IMR-90 (cell line): ENCODE measurements at regions not wholly inside any gene's neighbourhood (a gene's known extent, or its start where the extent isn't known, plus 50 kb on each side); places are given as distances from the start of the nearest gene placed in this dataset.

Source experiments
- ATAC-seq: fragments of 200-7000 bp; cut with Tn5 transposase; 2 replicates; pipeline ENCODE4 v1.9.1; 2020; ENCODE audit warnings: low read depth, mild to moderate bottlenecking, moderate library complexity
- BruUV-seq: library from RNA; stranded (reverse); fragments of 400-500 nt; replicated peaks from 2 replicates; lab custom pipeline; 2021; lab: Mats Ljungman, UMichigan
- CTCF ChIA-PET: fragments of 300-600 bp; formaldehyde crosslinking; extraction: SDS; loops from one replicate; lab custom pipeline; 2021; ENCODE audit warnings: antibody characterized with exemption; lab: Yijun Ruan, JAX
- POLR2A ChIA-PET: fragments of 300-600 bp; sonication (Branson Sonifier 250); formaldehyde crosslinking; loops from one replicate; lab custom pipeline; 2022; ENCODE audit warnings: antibody characterized with exemption; ENCODE audit not compliant: unreplicated experiment; lab: Charles Lee
- DNase-seq: peaks from one replicate; pipeline ENCODE4 v3.0.0; 2013
- H2AFZ ChIP-seq: replicated peaks from 2 replicates; pipeline ENCODE3; 2013; ENCODE audit warnings: low read length, mild to moderate bottlenecking; ENCODE audit not compliant: poor library complexity
- H2AK5ac ChIP-seq: 2 replicates; pipeline ENCODE4 v1.6.1; 2013; ENCODE audit warnings: low read depth, low read length, inconsistent platforms
- H2AK9ac ChIP-seq: replicated peaks from 2 replicates; pipeline ENCODE3; 2013; ENCODE audit warnings: mild to moderate bottlenecking, low read depth, low read length, moderate library complexity; ENCODE audit not compliant: poor library complexity
- H2BK120ac ChIP-seq: 2 replicates; pipeline ENCODE4 v1.6.1; 2013; ENCODE audit warnings: low read depth, low read length, inconsistent platforms
- H2BK15ac ChIP-seq: 3 replicates; pipeline ENCODE4 v1.6.1; 2013; ENCODE audit warnings: low read depth, low read length, inconsistent platforms
- H2BK20ac ChIP-seq: 2 replicates; pipeline ENCODE4 v1.6.1; 2013; ENCODE audit warnings: low read depth, mild to moderate bottlenecking, inconsistent platforms, low read length, moderate library complexity
- H2BK5ac ChIP-seq: 2 replicates; pipeline ENCODE4 v1.6.1; 2013; ENCODE audit warnings: mild to moderate bottlenecking, low read depth, low read length, inconsistent platforms; ENCODE audit not compliant: poor library complexity, severe bottlenecking
- H3K14ac ChIP-seq: replicated peaks from 2 replicates; pipeline ENCODE4 v1.6.1; 2013; ENCODE audit warnings: low read depth, low read length, inconsistent platforms
- H3K18ac ChIP-seq: 2 replicates; pipeline ENCODE4 v1.6.1; 2013; ENCODE audit warnings: low read depth, low read length, control low read depth
- H3K23ac ChIP-seq: 2 replicates; pipeline ENCODE4 v1.6.1; 2013; ENCODE audit warnings: low read depth, low read length, inconsistent platforms
- H3K27ac ChIP-seq: 2 replicates; pipeline ENCODE4 v1.5.1; 2013; ENCODE audit warnings: mild to moderate bottlenecking, control low read depth, low read length; ENCODE audit not compliant: insufficient read depth
- H3K27me3 ChIP-seq: 2 replicates; pipeline ENCODE4 v1.6.1; 2013; ENCODE audit warnings: low read length; ENCODE audit not compliant: control insufficient read depth, insufficient read depth
- H3K36me3 ChIP-seq: 2 replicates; pipeline ENCODE4 v1.6.1; 2013; ENCODE audit warnings: low read length, mixed read lengths; ENCODE audit not compliant: control insufficient read depth, insufficient read depth
- H3K4ac ChIP-seq: 2 replicates; pipeline ENCODE4 v1.6.1; 2013; ENCODE audit warnings: low read depth, low read length, inconsistent platforms
- H3K4me1 ChIP-seq: 2 replicates; pipeline ENCODE4 v1.6.1; 2013; ENCODE audit warnings: low read length, mixed read lengths; ENCODE audit not compliant: control insufficient read depth, insufficient read depth
- H3K4me2 ChIP-seq: 2 replicates; pipeline ENCODE4 v1.6.1; 2013; ENCODE audit warnings: low read depth, mild to moderate bottlenecking, control low read depth, low read length, moderate library complexity
- H3K4me3 ChIP-seq: 2 replicates; pipeline ENCODE4 v1.5.1; 2013; ENCODE audit warnings: low read depth, mild to moderate bottlenecking, control low read depth, low read length, moderate library complexity; ENCODE audit not compliant: insufficient read depth
- H3K56ac ChIP-seq: 2 replicates; pipeline ENCODE4 v1.6.1; 2013; ENCODE audit warnings: low read length, inconsistent platforms; ENCODE audit not compliant: insufficient read depth; ENCODE audit errors: extremely low read depth
- H3K79me1 ChIP-seq, 2 experiments: 2 replicates each; pipeline ENCODE4 v1.6.1; 2013; ENCODE audit warnings: low read length in 2 of 2, inconsistent platforms in 1 of 2, low read depth in 1 of 2
- H3K9ac ChIP-seq: 2 replicates; pipeline ENCODE4 v1.6.1; 2013; ENCODE audit warnings: low read depth, low read length, control low read depth
- H3K9me1 ChIP-seq: 2 replicates; pipeline ENCODE4 v1.6.1; 2013; ENCODE audit warnings: low read length, inconsistent platforms; ENCODE audit not compliant: insufficient read depth
- H3K9me3 ChIP-seq: 2 replicates; pipeline ENCODE4 v1.6.1; 2013; ENCODE audit warnings: low read length; ENCODE audit not compliant: control insufficient read depth, insufficient read depth
- H4K20me1 ChIP-seq: 2 replicates; pipeline ENCODE4 v1.6.1; 2013; ENCODE audit warnings: low read length, inconsistent platforms; ENCODE audit not compliant: insufficient read depth
- H4K5ac ChIP-seq: 2 replicates; pipeline ENCODE4 v1.6.1; 2013; ENCODE audit warnings: mild to moderate bottlenecking, low read depth, low read length, control low read depth
- H4K8ac ChIP-seq, 2 experiments: 2 replicates each; pipeline ENCODE4 v1.6.1; 2013; ENCODE audit warnings: low read depth in 2 of 2, low read length in 2 of 2, control low read depth in 1 of 2, inconsistent platforms in 1 of 2
- H4K91ac ChIP-seq: 2 replicates; pipeline ENCODE4 v1.6.1; 2013; ENCODE audit warnings: low read depth, low read length, inconsistent platforms; ENCODE audit not compliant: insufficient read depth
- CEBPB ChIP-seq: IDR thresholded peaks from 2 replicates; pipeline ENCODE4 v1.6.1; 2012; ENCODE audit warnings: low read depth, low read length, improper control_type of control experiment
- CHD1 ChIP-seq: IDR thresholded peaks from 2 replicates; pipeline ENCODE4 v1.6.1; 2012; ENCODE audit warnings: low read depth, low read length, improper control_type of control experiment
- FOS ChIP-seq: fragments of 150-350 bp; IDR thresholded peaks from 2 replicates; pipeline ENCODE4 v1.6.1; 2016; ENCODE audit warnings: low read depth, low read length
- MAFK ChIP-seq: IDR thresholded peaks from 2 replicates; pipeline ENCODE4 v1.6.1; 2012; ENCODE audit warnings: low read depth, low read length, improper control_type of control experiment
- MAZ ChIP-seq: IDR thresholded peaks from 2 replicates; pipeline ENCODE4 v1.6.1; 2012; ENCODE audit warnings: low read depth, mild to moderate bottlenecking, low read length, improper control_type of control experiment, moderate library complexity, borderline replicate concordance
- MXI1 ChIP-seq: IDR thresholded peaks from 2 replicates; pipeline ENCODE4 v1.6.1; 2012; ENCODE audit warnings: low read depth, mild to moderate bottlenecking, low read length, moderate library complexity, borderline replicate concordance
- POLR2A ChIP-seq: IDR thresholded peaks from 2 replicates; pipeline ENCODE4 v1.6.1; 2012; ENCODE audit warnings: mild to moderate bottlenecking, low read depth, low read length
- RAD21 ChIP-seq: IDR thresholded peaks from 2 replicates; pipeline ENCODE4 v1.6.1; 2012; ENCODE audit warnings: low read length, improper control_type of control experiment
- RCOR1 ChIP-seq: IDR thresholded peaks from 2 replicates; pipeline ENCODE4 v1.6.1; 2012; ENCODE audit warnings: mild to moderate bottlenecking, low read length, improper control_type of control experiment; ENCODE audit not compliant: insufficient replicate concordance
- RFX5 ChIP-seq: IDR thresholded peaks from 2 replicates; pipeline ENCODE4 v1.8.0; 2012; ENCODE audit warnings: low read depth, mild to moderate bottlenecking, low read length, moderate library complexity
- SMC3 ChIP-seq: fragments of 150-350 bp; IDR thresholded peaks from 2 replicates; pipeline ENCODE4 v1.6.1; 2016; ENCODE audit warnings: low read depth, mild to moderate bottlenecking, antibody characterized with exemption, low read length, moderate library complexity
- WGBS, 2 experiments: methylation state at CpG; one replicate each; pipeline versions ENCODE4 v1.1.5 to v1.1.7; 2013; ENCODE audit warnings: missing lambda C conversion rate in 2 of 2; ENCODE audit not compliant: insufficient read length in 1 of 2; ENCODE audit errors: extremely low coverage in 2 of 2; 5-methylcytosine and 5-hydroxymethylcytosine counted together
- dilution Hi-C: fragments of 300-500 bp; cut with HindIII; formaldehyde crosslinking; loops from one replicate; pipeline ENCODE4 v1.14.3; 2018; ENCODE audit warnings: low sequenced_read_pairs; ENCODE audit not compliant: unreplicated experiment
- in situ Hi-C: fragments of 300-500 bp; cut with MboI; formaldehyde crosslinking; loops from 3 replicates; pipeline ENCODE4 v1.14.3; 2019; ENCODE audit warnings: low sequenced_read_pairs, inconsistent platforms, mixed read lengths
- intact Hi-C: fragments of 100-400 bp; cut with micrococcal nuclease; formaldehyde crosslinking; loops from 2 replicates; pipeline ENCODE4 v1.10.0; 2022
- TF ChIP-seq, protein P1 (sequence below): fragments of 150-350 bp; IDR thresholded peaks from 2 replicates; pipeline ENCODE4 v1.6.1; 2016; ENCODE audit warnings: low read depth, mild to moderate bottlenecking, low read length, moderate library complexity, borderline replicate concordance
- TF ChIP-seq, protein P2 (sequence below): fragments of 150-350 bp; IDR thresholded peaks from 2 replicates; pipeline ENCODE4 v1.6.1; 2017; ENCODE audit warnings: mild to moderate bottlenecking, antibody characterized with exemption, low read length, low read depth

- ATAC-seq: no peak
- Histone ChIP-seq H3K18ac (no peak overlapping the region), H2BK15ac (no peak overlapping the region), H2BK5ac (no peak overlapping the region), H3K56ac (no peak overlapping the region), H3K4me1 (no peaks in the 10 kb centered on the region), H3K27ac (no peak overlapping the region), H2BK20ac (no peak overlapping the region), H4K8ac (no peak overlapping the region), H4K91ac (no peak overlapping the region), H3K4me3 (no peak overlapping the region), H3K4me2 (no peak overlapping the region), H2AK9ac (no peak overlapping the region), H3K79me1 (no peaks in the 10 kb centered on the region), H3K14ac (no peak overlapping the region), H2AK5ac (no peak overlapping the region), H3K9ac (no peak overlapping the region), H3K23ac (no peak overlapping the region), H2AFZ (no peak overlapping the region), H3K4ac (no peak overlapping the region), H4K20me1 (no peaks in the 10 kb centered on the region), H3K36me3 (no peaks in the 10 kb centered on the region), H3K27me3 (no peaks in the 10 kb centered on the region), H3K9me3 (no peaks in the 10 kb centered on the region), H2BK120ac (no peak overlapping the region), H4K5ac (no peak overlapping the region), H3K9me1 (no peaks in the 10 kb centered on the region)
- in situ Hi-C loops (no loop called here), intact Hi-C loops (no loop called here), dilution Hi-C loops (no loop called here)
- DNase-seq: no peak
- no CpG with 5 or more reads among the region's 2 CpGs for WGBS, 2 experiments
- POLR2A ChIA-PET: no interaction called here
- TF ChIP-seq MXI1 (no peak), FOS (no peak), CHD1 (no peak), RAD21 (no peak), POLR2A (no peak), MAFK (no peak), CEBPB (no peak), MAZ (no peak), RFX5 (no peak), SMC3 (no peak), RCOR1 (no peak)
- TF ChIP-seq, protein P1, sequence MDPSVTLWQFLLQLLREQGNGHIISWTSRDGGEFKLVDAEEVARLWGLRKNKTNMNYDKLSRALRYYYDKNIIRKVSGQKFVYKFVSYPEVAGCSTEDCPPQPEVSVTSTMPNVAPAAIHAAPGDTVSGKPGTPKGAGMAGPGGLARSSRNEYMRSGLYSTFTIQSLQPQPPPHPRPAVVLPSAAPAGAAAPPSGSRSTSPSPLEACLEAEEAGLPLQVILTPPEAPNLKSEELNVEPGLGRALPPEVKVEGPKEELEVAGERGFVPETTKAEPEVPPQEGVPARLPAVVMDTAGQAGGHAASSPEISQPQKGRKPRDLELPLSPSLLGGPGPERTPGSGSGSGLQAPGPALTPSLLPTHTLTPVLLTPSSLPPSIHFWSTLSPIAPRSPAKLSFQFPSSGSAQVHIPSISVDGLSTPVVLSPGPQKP: no peak
- TF ChIP-seq, protein P2, sequence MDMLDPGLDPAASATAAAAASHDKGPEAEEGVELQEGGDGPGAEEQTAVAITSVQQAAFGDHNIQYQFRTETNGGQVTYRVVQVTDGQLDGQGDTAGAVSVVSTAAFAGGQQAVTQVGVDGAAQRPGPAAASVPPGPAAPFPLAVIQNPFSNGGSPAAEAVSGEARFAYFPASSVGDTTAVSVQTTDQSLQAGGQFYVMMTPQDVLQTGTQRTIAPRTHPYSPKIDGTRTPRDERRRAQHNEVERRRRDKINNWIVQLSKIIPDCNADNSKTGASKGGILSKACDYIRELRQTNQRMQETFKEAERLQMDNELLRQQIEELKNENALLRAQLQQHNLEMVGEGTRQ: no peak
- CTCF ChIA-PET: no interaction called here
- no TSS peak for BruUV-seq
Measured at GRCh38 chr13:79011179-79011578, 352.2 kb upstream of the OBI1 start.
